ENCODE measurements at regions not wholly inside any gene's neighbourhood (a gene's known extent, or its start where the extent isn't known, plus 50 kb on each side); places are given as distances from the start of the nearest gene placed in this dataset.
"Not testable (repeated sequence)": the region's sequence is repeated elsewhere in the genome, so short reads cannot be mapped to it uniquely, and the experiment has no call there.

DNA sequence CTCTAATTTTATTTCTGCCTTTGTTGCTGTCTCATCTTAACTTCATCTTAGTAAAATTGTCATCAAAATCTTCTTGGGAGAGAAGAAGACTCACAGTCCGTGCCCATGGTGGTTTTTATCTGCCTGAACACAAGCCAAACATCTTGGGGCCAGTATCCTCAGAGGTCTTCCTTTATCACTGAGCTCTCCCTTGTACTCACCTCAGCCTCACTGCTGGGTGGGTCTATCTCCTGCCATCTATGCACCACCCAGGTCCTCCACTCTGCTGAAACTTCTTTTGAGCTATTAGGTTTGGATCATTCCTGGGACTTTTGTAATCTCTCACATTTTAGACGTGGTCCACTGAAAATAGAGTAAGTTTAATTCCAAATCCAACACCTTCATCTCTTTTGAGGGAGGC lies 116.3 kb upstream of the EPB41L4A start:
- Mint-ChIP-seq H3K4me3 (no peak overlapping the region), H3K27me3 (ENCODE audit: low read depth) (no peaks in the 10 kb centered on the region), H3K36me3 (no peaks in the 10 kb centered on the region), H3K4me1 (peaks cover 3% of the 10 kb centered on the region), H3K27ac (no peak overlapping the region), H3K9me3 (no peaks in the 10 kb centered on the region)
- TF ChIP-seq, protein P1, sequence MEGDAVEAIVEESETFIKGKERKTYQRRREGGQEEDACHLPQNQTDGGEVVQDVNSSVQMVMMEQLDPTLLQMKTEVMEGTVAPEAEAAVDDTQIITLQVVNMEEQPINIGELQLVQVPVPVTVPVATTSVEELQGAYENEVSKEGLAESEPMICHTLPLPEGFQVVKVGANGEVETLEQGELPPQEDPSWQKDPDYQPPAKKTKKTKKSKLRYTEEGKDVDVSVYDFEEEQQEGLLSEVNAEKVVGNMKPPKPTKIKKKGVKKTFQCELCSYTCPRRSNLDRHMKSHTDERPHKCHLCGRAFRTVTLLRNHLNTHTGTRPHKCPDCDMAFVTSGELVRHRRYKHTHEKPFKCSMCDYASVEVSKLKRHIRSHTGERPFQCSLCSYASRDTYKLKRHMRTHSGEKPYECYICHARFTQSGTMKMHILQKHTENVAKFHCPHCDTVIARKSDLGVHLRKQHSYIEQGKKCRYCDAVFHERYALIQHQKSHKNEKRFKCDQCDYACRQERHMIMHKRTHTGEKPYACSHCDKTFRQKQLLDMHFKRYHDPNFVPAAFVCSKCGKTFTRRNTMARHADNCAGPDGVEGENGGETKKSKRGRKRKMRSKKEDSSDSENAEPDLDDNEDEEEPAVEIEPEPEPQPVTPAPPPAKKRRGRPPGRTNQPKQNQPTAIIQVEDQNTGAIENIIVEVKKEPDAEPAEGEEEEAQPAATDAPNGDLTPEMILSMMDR (IDR thresholded peaks at IDR 0.05; ENCODE audit: unreplicated experiment) = no peak
- DNase-seq (ENCODE audit: low spot score in 2 of 2, unreplicated experiment in 2 of 2) = no peak

DNA sequence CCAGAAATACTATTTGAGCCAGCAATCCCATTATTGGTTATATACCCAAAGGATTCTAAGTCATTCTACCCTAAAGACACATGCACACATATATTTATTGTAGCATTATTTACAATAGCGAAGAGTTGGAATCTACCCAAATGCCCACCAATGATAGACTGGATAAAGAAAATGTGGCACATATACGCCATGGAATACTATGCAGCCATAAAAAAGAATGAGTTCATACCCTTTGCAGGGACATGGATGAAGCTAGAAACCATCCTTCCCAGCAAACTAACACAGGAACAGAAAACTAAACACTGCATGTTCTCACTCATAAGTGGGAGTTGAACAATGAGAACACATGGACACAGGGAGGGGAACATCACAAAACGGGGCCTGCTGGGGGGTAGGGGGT lies 125.5 kb upstream of the EPB41L4A start:
- not testable (repeated sequence) for H3K4me3 Mint-ChIP-seq; H3K27ac Mint-ChIP-seq; DNase-seq (ENCODE audit: low spot score in 2 of 2, unreplicated experiment in 2 of 2); H3K36me3 Mint-ChIP-seq; H3K27me3 Mint-ChIP-seq (ENCODE audit: low read depth)
- Mint-ChIP-seq H3K4me1 (peaks cover 17% of the 10 kb centered on the region), H3K9me3 (peaks cover 10% of the 10 kb centered on the region)

DNA sequence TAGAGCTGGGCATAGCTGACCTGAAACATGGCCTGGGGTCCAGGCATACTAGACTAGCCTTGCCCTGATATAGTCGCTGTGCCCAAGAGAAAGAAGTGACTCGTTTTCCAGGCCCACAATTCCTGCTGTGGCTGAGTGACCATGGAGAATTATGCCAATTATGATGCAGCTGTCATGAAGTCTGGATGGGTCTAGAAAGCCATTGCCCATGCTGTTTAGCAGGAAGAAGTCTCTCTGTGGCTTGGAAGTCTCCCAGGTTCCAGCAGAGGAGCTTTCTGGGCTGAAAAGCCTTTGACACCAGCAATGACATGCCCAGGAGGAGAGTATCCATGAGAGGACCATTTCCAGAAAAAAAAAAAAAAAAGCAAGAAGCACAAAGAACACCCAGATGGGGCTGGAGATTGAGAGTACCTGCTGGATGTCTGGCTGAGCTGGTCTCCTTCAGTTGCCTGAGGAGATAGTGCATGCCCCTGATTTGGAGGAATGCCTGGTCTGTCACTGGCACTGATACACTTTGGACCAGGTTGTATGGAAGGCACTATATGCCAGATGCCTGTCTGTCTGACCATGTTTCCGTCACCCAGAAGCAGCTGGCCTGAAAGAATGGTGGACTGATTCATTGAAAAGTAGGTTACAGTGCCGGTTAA lies 128.0 kb upstream of the EPB41L4A start:
- H3K4me1 Mint-ChIP-seq = peaks cover 24% of the 10 kb centered on the region
- no peaks in the 10 kb centered on the region for H3K36me3 Mint-ChIP-seq
- no peaks in the 10 kb centered on the region for H3K27me3 Mint-ChIP-seq (ENCODE audit: low read depth)
- no peak overlapping the region for H3K27ac Mint-ChIP-seq
- TF ChIP-seq, protein P1 (IDR thresholded peaks at IDR 0.05; ENCODE audit: unreplicated experiment) = no peak
- no peak for DNase-seq (ENCODE audit: low spot score in 2 of 2, unreplicated experiment in 2 of 2)
- peaks cover 10% of the 10 kb centered on the region for H3K9me3 Mint-ChIP-seq
- H3K4me3 Mint-ChIP-seq = no peak overlapping the region

DNA sequence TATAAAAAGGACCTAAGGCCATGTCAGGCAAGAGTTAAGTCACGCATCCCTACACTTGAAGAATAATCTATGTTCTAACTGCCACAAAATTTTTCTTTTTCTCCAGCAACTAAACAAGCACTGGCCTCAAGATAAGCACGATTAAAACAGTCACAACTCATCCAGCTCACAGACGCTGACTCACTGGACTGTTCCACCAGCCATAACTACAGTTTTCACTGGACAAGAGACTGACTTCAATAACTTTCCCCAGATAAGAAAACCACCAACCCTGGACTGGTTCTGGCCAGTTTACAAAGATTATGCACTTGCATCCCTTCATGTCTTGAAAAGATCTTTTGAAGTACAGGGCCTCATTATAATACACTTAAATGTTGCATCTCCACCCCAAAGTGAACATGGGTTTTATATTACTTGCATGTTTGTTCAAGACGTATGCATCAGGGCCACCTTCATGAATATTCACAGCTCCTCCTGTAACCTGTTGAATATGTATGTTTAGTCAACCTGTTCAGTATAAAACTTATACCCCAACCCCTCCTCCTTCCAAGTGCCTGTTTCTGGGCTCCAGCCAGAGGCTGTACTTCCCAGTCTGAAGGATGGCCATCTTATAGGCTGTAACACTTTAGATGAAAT lies 129.3 kb upstream of the EPB41L4A start:
- Mint-ChIP-seq H3K4me3 (no peak overlapping the region), H3K27me3 (ENCODE audit: low read depth) (no peaks in the 10 kb centered on the region), H3K9me3 (peaks cover 7% of the 10 kb centered on the region), H3K27ac (peak overlapping the region; percentile 73), H3K36me3 (no peaks in the 10 kb centered on the region), H3K4me1 (peaks cover 24% of the 10 kb centered on the region)
- TF ChIP-seq, protein P1 (IDR thresholded peaks at IDR 0.05; ENCODE audit: unreplicated experiment) = no peak
- no peak for DNase-seq (ENCODE audit: low spot score in 2 of 2, unreplicated experiment in 2 of 2)

DNA sequence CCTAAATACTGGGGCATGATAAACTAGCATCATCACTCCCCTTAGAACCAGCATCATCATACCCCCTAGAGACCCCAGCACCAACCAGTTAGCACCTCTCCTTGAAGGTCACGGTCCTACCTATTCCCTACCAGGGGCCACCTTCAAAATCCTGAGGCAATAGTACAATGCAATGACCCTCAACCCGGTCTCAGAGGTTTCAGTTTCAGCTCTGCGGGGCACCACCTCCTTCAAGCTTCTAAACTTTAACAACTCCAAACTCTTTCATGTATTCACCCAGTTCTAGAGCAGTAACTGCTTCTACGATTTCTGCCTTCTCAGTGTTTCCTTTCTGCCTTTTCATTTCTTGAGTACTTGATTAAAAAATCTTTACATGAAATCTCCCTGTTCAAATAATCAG lies 130.1 kb upstream of the EPB41L4A start:
- TF ChIP-seq, protein P1 (IDR thresholded peaks at IDR 0.05; ENCODE audit: unreplicated experiment) = no peak
- peaks cover 2% of the 10 kb centered on the region for H3K9me3 Mint-ChIP-seq
- no peaks in the 10 kb centered on the region for H3K36me3 Mint-ChIP-seq
- H3K4me3 Mint-ChIP-seq = no peak overlapping the region
- peaks cover 24% of the 10 kb centered on the region for H3K4me1 Mint-ChIP-seq
- no peak for DNase-seq (ENCODE audit: low spot score in 2 of 2, unreplicated experiment in 2 of 2)
- no peak overlapping the region for H3K27ac Mint-ChIP-seq
- no peaks in the 10 kb centered on the region for H3K27me3 Mint-ChIP-seq (ENCODE audit: low read depth)

DNA sequence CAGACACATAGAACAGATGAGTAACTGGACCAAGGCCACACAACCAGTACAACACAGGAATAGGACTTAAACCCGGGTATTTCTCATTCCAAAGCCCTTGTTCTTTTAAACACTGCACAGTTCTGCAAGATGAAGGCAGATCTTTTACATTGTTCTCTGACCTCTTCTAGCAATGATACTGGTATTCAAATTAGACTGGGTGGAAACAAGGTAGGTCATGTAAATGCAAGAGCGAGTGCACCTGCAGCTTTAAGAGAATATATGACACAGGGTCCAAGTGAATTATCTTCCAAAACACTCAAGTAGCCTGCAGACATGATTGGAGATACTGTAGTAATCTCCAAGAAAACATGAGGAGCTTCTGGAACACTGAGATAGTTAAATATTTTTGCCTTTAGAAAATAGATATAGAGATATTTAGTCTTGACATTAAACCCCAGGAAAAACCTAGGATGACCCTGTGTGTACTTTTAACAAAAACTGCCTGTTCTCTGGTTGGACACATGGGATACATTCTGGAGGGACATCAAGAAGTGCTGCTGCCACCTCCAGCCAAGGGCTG lies 130.6 kb upstream of the EPB41L4A start:
- TF ChIP-seq, protein P1 (IDR thresholded peaks at IDR 0.05; ENCODE audit: unreplicated experiment) = no peak
- H3K4me1 Mint-ChIP-seq = peaks cover 24% of the 10 kb centered on the region
- no peaks in the 10 kb centered on the region for H3K27me3 Mint-ChIP-seq (ENCODE audit: low read depth)
- no peak overlapping the region for H3K27ac Mint-ChIP-seq
- H3K9me3 Mint-ChIP-seq = no peaks in the 10 kb centered on the region
- no peak for DNase-seq (ENCODE audit: low spot score in 2 of 2, unreplicated experiment in 2 of 2)
- no peak overlapping the region for H3K4me3 Mint-ChIP-seq
- no peaks in the 10 kb centered on the region for H3K36me3 Mint-ChIP-seq

All from mesothelial cell of epicardium (in vitro differentiated cells).